ENCODE measurements at regions not wholly inside any gene's neighbourhood (a gene's known extent, or its start where the extent isn't known, plus 50 kb on each side); places are given as distances from the start of the nearest gene placed in this dataset.

- no peak for TF ChIP-seq EZH2phosphoT487 (IDR thresholded peaks at IDR 0.05; ENCODE audit: borderline replicate concordance, low read depth)
- no peak for TF ChIP-seq RCOR1 (IDR thresholded peaks at IDR 0.05; ENCODE audit: low read length)
- no peak for TF ChIP-seq CTCF (IDR thresholded peaks at IDR 0.05)
- no peak for TF ChIP-seq EP300 (IDR thresholded peaks at IDR 0.05; ENCODE audit: borderline replicate concordance in 1 of 2, low read depth in 1 of 2, low read length in 1 of 2)
- TF ChIP-seq POLR2AphosphoS5 (IDR thresholded peaks at IDR 0.05; ENCODE audit: low read depth, low read length) = no peak
- TF ChIP-seq REST (IDR thresholded peaks at IDR 0.05; ENCODE audit: low read depth, low read length) = no peak
Observed at GRCh38 chr12:92541731-92542130, 161.1 kb upstream of the PLEKHG7 start.
